Thyroid gland (tissue), 4 donors: ENCODE measurements at regions not wholly inside any gene's neighbourhood (a gene's known extent, or its start where the extent isn't known, plus 50 kb on each side); places are given as distances from the start of the nearest gene placed in this dataset.

Experiments used
- CTCF ChIP-seq, 6 experiments: fragments of 200-600 bp in 3 of 6; fragments of 450-650 bp in 3 of 6; sonication (generic) in 3 of 6; IDR thresholded peaks; one replicate each; pipeline ENCODE4 v1.5.1; 2016 to 2019; ENCODE audit warnings: antibody characterized with exemption in 6 of 6, mild to moderate bottlenecking in 2 of 6, inconsistent platforms in 1 of 6, moderate library complexity in 1 of 6
- POLR2A ChIP-seq, 2 donors: fragments of 450-650 bp; IDR thresholded peaks; one replicate each; pipeline ENCODE4 v1.6.1; 2017; ENCODE audit warnings: antibody characterized with exemption in 2 of 2, mild to moderate bottlenecking in 2 of 2, moderate library complexity in 1 of 2

- no peak for TF ChIP-seq CTCF (IDR thresholded peaks at IDR 0.05)
- TF ChIP-seq POLR2A (IDR thresholded peaks at IDR 0.05), result no peak
Measured at GRCh38 chr3:159761369-159761768, 227.3 kb upstream of the IL12A start.
